Lower leg skin (tissue), 4 donors: ENCODE measurements at regions not wholly inside any gene's neighbourhood (a gene's known extent, or its start where the extent isn't known, plus 50 kb on each side); places are given as distances from the start of the nearest gene placed in this dataset.
A peak's percentile ranks its signal among the peaks of the same experiment; 100 is the strongest.

Experiments
- DNase-seq, 2 donors: peaks; one replicate each; pipeline ENCODE4 v3.0.0-alpha.2; 2019; ENCODE audit warnings: low spot score in 2 of 2
- H3K4me3 ChIP-seq: fragments of 200-600 bp; sonication (generic); 2 replicates; pipeline ENCODE4 v1.5.1; 2017; ENCODE audit warnings: mild to moderate bottlenecking, low read depth; ENCODE audit not compliant: poor library complexity, severe bottlenecking
- CTCF ChIP-seq, 3 donors: fragments of 450-650 bp; IDR thresholded peaks; one replicate each; pipeline ENCODE4 v1.5.1; 2016; ENCODE audit warnings: antibody characterized with exemption in 3 of 3, mild to moderate bottlenecking in 3 of 3, moderate library complexity in 2 of 3
- POLR2A ChIP-seq, 2 donors: fragments of 450-650 bp; IDR thresholded peaks; one replicate each; pipeline ENCODE4 v1.6.1; 2016 to 2017; ENCODE audit warnings: antibody characterized with exemption in 2 of 2, mild to moderate bottlenecking in 1 of 2, moderate library complexity in 1 of 2
- WGBS, 2 donors: methylation state at CpG; one replicate each; pipeline ENCODE4 v1.1.5; 2018; 5-methylcytosine and 5-hydroxymethylcytosine counted together
- intact Hi-C: fragments of 100-400 bp; cut with DNase I; formaldehyde crosslinking; loops from one replicate; pipeline ENCODE4 v1.15.0; 2023; ENCODE audit warnings: low total_unique reads

- intact Hi-C loops: no loop called here
- 93 to 98% methylated on average over 3 of the region's 3 CpGs for WGBS, 2 donors
- DNase-seq: no peak
- TF ChIP-seq CTCF (IDR thresholded peaks at IDR 0.05) (no peak), POLR2A (IDR thresholded peaks at IDR 0.05) (no peak)
- H3K4me3 ChIP-seq: no peak overlapping the region
Observed at GRCh38 chr5:142259758-142260157, 65.1 kb downstream of the SPRY4 start.

GRCh38 chr5:142255831-142256230, 69.0 kb downstream of the SPRY4 start:
- intact Hi-C loops: no loop called here
- DNase-seq: no peak
- TF ChIP-seq POLR2A (IDR thresholded peaks at IDR 0.05) (no peak), CTCF (IDR thresholded peaks at IDR 0.05) (no peak)
- WGBS, 2 donors: 82 to 88% methylated on average over 1 of the region's 1 CpG
- no peak overlapping the region for H3K4me3 ChIP-seq

- WGBS, 2 donors: 37 to 43% methylated on average over 3 of the region's 3 CpGs
- intact Hi-C loops: no loop called here
- TF ChIP-seq POLR2A (IDR thresholded peaks at IDR 0.05) (no peak), CTCF (IDR thresholded peaks at IDR 0.05) (no peak)
- no peak for DNase-seq
- no peak overlapping the region for H3K4me3 ChIP-seq
Observed at GRCh38 chr5:142254431-142254830, 70.4 kb downstream of the SPRY4 start.

GRCh38 chr5:142253938-142254337, 70.9 kb downstream of the SPRY4 start:
- no peak overlapping the region for H3K4me3 ChIP-seq
- no peak for TF ChIP-seq CTCF (IDR thresholded peaks at IDR 0.05)
- no peak for TF ChIP-seq POLR2A (IDR thresholded peaks at IDR 0.05)
- 55 to 57% methylated on average over 10 of the region's 10 CpGs for WGBS, 2 donors
- intact Hi-C loops: no loop called here
- no peak for DNase-seq

- TF ChIP-seq POLR2A (IDR thresholded peaks at IDR 0.05) (no peak), CTCF (IDR thresholded peaks at IDR 0.05) (no peak)
- no peak overlapping the region for H3K4me3 ChIP-seq
- DNase-seq: no peak
- intact Hi-C loops: no loop called here
Observed at GRCh38 chr5:142250119-142250518, 74.7 kb downstream of the SPRY4 start.

- H3K4me3 ChIP-seq: no peak overlapping the region
- intact Hi-C loops: no loop called here
- 62 to 67% methylated on average over 14 of the region's 14 CpGs for WGBS, 2 donors
- TF ChIP-seq POLR2A (IDR thresholded peaks at IDR 0.05) (no peak), CTCF (IDR thresholded peaks at IDR 0.05) (no peak)
- peak in 1 of 2 donors; percentile 86 for DNase-seq
Observed at GRCh38 chr5:142248853-142249462, 75.9 kb downstream of the SPRY4 start.
